Endothelial cell of umbilical vein (primary cell): ENCODE measurements at regions not wholly inside any gene's neighbourhood (a gene's known extent, or its start where the extent isn't known, plus 50 kb on each side); places are given as distances from the start of the nearest gene placed in this dataset.

ENCODE experiments used
- BruUV-seq: library from RNA; stranded (reverse); fragments of 400-500 nt; replicated peaks from 2 replicates; lab custom pipeline; 2021; lab: Mats Ljungman, UMichigan
- CTCF ChIA-PET: fragments of 300-600, 350-600 bp; sonication (Branson Sonifier 250); formaldehyde crosslinking; loops from one replicate; lab custom pipeline; 2021; ENCODE audit warnings: antibody characterized with exemption, inconsistent platforms; lab: Charles Lee
- POLR2A ChIA-PET: fragments of 300-600, 350-600 bp; sonication (Branson Sonifier 250); formaldehyde crosslinking; loops from one replicate; lab custom pipeline; 2021; ENCODE audit warnings: antibody characterized with exemption, inconsistent platforms; lab: Charles Lee
- DNase-seq: peaks from one replicate; pipeline ENCODE4 v3.0.0-alpha.2; 2011; ENCODE audit warnings: low read depth, low spot score
- FAIRE-seq: peaks from 2 replicates; lab custom pipeline; 2011; peaks lifted over from hg19 to GRCh38; lab: Jason Lieb, UNC
- H2AFZ ChIP-seq: 2 replicates; pipeline ENCODE4 v1.6.0; 2012; ENCODE audit warnings: low read depth, low read length, control low read depth, inconsistent platforms
- H3K27ac ChIP-seq: 2 replicates; pipeline ENCODE4 v1.5.1; 2011; ENCODE audit warnings: low read depth, mild to moderate bottlenecking, control low read depth, low read length, moderate library complexity; ENCODE audit not compliant: insufficient read depth
- H3K27me3 ChIP-seq, 2 experiments: 2 replicates each; pipeline versions ENCODE4 v1.6.0 to v1.6.1; 2011; ENCODE audit warnings: low read length in 2 of 2, mixed read lengths in 1 of 2; ENCODE audit not compliant: control insufficient read depth in 2 of 2, insufficient read depth in 2 of 2
- H3K36me3 ChIP-seq, 2 experiments: 2 replicates in 1 of 2; 3 replicates in 1 of 2; pipeline ENCODE4 v1.5.1; 2011; ENCODE audit warnings: low read length in 2 of 2, mild to moderate bottlenecking in 1 of 2, moderate library complexity in 1 of 2; ENCODE audit not compliant: control insufficient read depth in 2 of 2, insufficient read depth in 2 of 2; ENCODE audit errors: extremely low read depth in 1 of 2
- H3K4me1 ChIP-seq: 3 replicates; pipeline ENCODE4 v1.5.1; 2011; ENCODE audit warnings: mild to moderate bottlenecking, low read length; ENCODE audit not compliant: control insufficient read depth, insufficient read depth; ENCODE audit errors: extremely low read depth
- H3K4me2 ChIP-seq: 2 replicates; pipeline ENCODE4 v1.6.1; 2011; ENCODE audit warnings: low read length, control low read depth, mixed read lengths; ENCODE audit not compliant: insufficient read depth
- H3K4me3 ChIP-seq, 3 experiments: fragments of 200-600 bp in 1 of 3; sonication (generic), shearing (Covaris generic) in 1 of 3; replicated peaks in 1 of 3; 2 replicates each; pipeline ENCODE4 v1.5.1; 2011 to 2016; ENCODE audit warnings: control low read depth in 3 of 3, low read length in 3 of 3, mild to moderate bottlenecking in 2 of 3, inconsistent platforms in 1 of 3, low read depth in 1 of 3, moderate library complexity in 1 of 3; ENCODE audit not compliant: insufficient read depth in 1 of 3
- H3K79me2 ChIP-seq: 2 replicates; pipeline ENCODE4 v1.6.0; 2012; ENCODE audit warnings: low read length, inconsistent platforms; ENCODE audit not compliant: control insufficient read depth, insufficient read depth
- H3K9ac ChIP-seq: replicated peaks from 2 replicates; pipeline ENCODE3; 2011; ENCODE audit warnings: low read length, control low read depth; ENCODE audit not compliant: insufficient read depth; ENCODE audit errors: extremely low read depth
- H3K9me1 ChIP-seq: replicated peaks from 3 replicates; pipeline ENCODE4 v1.6.0; 2011; ENCODE audit warnings: mild to moderate bottlenecking, low read length; ENCODE audit not compliant: control insufficient read depth, insufficient read depth; ENCODE audit errors: extremely low read depth
- H3K9me3 ChIP-seq: replicated peaks from 2 replicates; pipeline ENCODE4 v1.5.1; 2012; ENCODE audit warnings: low read length, inconsistent platforms; ENCODE audit not compliant: control insufficient read depth, insufficient read depth
- H4K20me1 ChIP-seq: replicated peaks from 2 replicates; pipeline ENCODE3; 2011; ENCODE audit warnings: mild to moderate bottlenecking, low read length; ENCODE audit not compliant: control insufficient read depth, insufficient read depth; ENCODE audit errors: extremely low read depth
- CTCF ChIP-seq, 2 donors: IDR thresholded peaks; 1 replicate in 1 of 2; 2 replicates in 1 of 2; pipeline ENCODE4 v1.5.1; 2011; ENCODE audit warnings: low read length in 2 of 2, mild to moderate bottlenecking in 2 of 2, moderate library complexity in 2 of 2, control low read depth in 1 of 2, inconsistent platforms in 1 of 2, low read depth in 1 of 2; ENCODE audit not compliant: insufficient read depth in 1 of 2; ENCODE audit errors: extremely low read depth in 1 of 2
- EZH2 ChIP-seq: IDR thresholded peaks from 2 replicates; pipeline ENCODE4 v1.6.1; 2012; ENCODE audit warnings: borderline replicate concordance, low read depth, mild to moderate bottlenecking, moderate library complexity, low read length, inconsistent platforms; ENCODE audit not compliant: severe bottlenecking
- FOS ChIP-seq: IDR thresholded peaks from 2 replicates; pipeline ENCODE4 v1.6.1; 2011; ENCODE audit warnings: mild to moderate bottlenecking, low read length, moderate library complexity, borderline replicate concordance; ENCODE audit not compliant: insufficient read depth
- GATA2 ChIP-seq: IDR thresholded peaks from 2 replicates; pipeline ENCODE4 v1.7.0; 2011; ENCODE audit warnings: low read depth, mild to moderate bottlenecking, moderate library complexity, mixed read lengths, low read length; ENCODE audit not compliant: insufficient read length, insufficient read depth
- JUN ChIP-seq: IDR thresholded peaks from 2 replicates; pipeline ENCODE4 v1.6.1; 2011; ENCODE audit warnings: borderline replicate concordance, low read depth; ENCODE audit not compliant: insufficient read length, insufficient read depth
- MAX ChIP-seq: IDR thresholded peaks from 2 replicates; pipeline ENCODE4 v1.6.1; 2011; ENCODE audit not compliant: insufficient read depth, insufficient read length
- MYC ChIP-seq: IDR thresholded peaks from one replicate; pipeline ENCODE4 v1.6.1; 2011; ENCODE audit warnings: mild to moderate bottlenecking, low read depth, low read length
- POLR2A ChIP-seq: IDR thresholded peaks from 2 replicates; pipeline ENCODE4 v1.6.1; 2012; ENCODE audit warnings: low read depth, mild to moderate bottlenecking, control low read depth, low read length
- POLR2AphosphoS5 ChIP-seq: IDR thresholded peaks from 2 replicates; pipeline ENCODE4 v1.6.1; 2012; ENCODE audit warnings: low read depth, mild to moderate bottlenecking, control low read depth, low read length, moderate library complexity; ENCODE audit not compliant: insufficient read depth
- dilution Hi-C: fragments of 300-500 bp; cut with MboI; formaldehyde crosslinking; loops from one replicate; pipeline ENCODE4 v1.15.0; 2019; ENCODE audit warnings: low sequenced_read_pairs; ENCODE audit not compliant: extremely low pct_ligation_motif_present
- intact Hi-C: fragments of 100-400 bp; cut with micrococcal nuclease; formaldehyde crosslinking; loops from one replicate; pipeline ENCODE4 v1.10.0; 2022

DNA sequence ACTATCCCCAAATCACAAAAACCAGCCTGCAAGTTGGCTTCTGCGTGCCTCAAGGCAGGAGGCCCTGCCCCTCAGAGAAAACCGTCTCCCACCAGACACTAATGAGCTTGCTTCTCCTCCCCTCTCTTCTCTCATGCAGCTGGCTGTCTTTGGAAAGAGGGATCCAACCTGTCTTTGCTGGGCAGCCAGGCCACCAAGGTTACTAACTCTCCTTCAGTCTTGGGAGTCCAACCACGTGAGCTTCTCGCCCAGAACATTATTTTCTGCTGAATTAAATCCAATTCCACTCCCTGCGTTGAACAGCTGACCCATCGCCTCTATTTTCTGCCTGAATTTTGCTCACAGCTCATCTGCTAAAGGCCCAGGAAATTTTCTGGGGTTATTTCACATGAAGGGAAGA lies 291.3 kb upstream of the NCKAP5 start:
- TF ChIP-seq GATA2, result no peak
- TF ChIP-seq CTCF (IDR thresholded peaks at IDR 0.05; ENCODE audit: extremely low read depth in 1 of 2, insufficient read depth in 1 of 2, low read depth in 1 of 2, low read length in 2 of 2), result no peak
- TF ChIP-seq MYC, result no peak
- TF ChIP-seq POLR2A, result no peak
- no peak for TF ChIP-seq MAX
- no peak for TF ChIP-seq FOS
- no peak for TF ChIP-seq POLR2AphosphoS5
- TF ChIP-seq JUN, result no peak
- no peak for TF ChIP-seq EZH2
- FAIRE-seq, result no peak
- ChIA-PET CTCF (interaction anchor here (0.8 to 1.3 kb wide), 3 partner anchors 10 to 591 kb away, joined by 3 read pairs; no protein-coding TSS in a partner anchor), POLR2A (no interaction called here)
- DNase-seq, result no peak
- Histone ChIP-seq H3K36me3 (no peaks in the 10 kb centered on the region), H3K9me3 (no peaks in the 10 kb centered on the region), H3K4me1 (no peaks in the 10 kb centered on the region), H3K27me3 (peaks cover 0 to 9% of the 10 kb centered on the region in 2 experiments), H3K4me2 (no peak overlapping the region), H3K27ac (no peak overlapping the region), H3K9ac (no peak overlapping the region), H4K20me1 (no peaks in the 10 kb centered on the region), H3K79me2 (no peaks in the 10 kb centered on the region), H3K9me1 (no peaks in the 10 kb centered on the region), H2AFZ (no peak overlapping the region), H3K4me3 (no peak overlapping the region)
- BruUV-seq, result no TSS peak
- dilution Hi-C loops, result no loop called here
- intact Hi-C loops, result no loop called here
